ENCODE measurements at regions not wholly inside any gene's neighbourhood (a gene's known extent, or its start where the extent isn't known, plus 50 kb on each side); places are given as distances from the start of the nearest gene placed in this dataset.

DNA sequence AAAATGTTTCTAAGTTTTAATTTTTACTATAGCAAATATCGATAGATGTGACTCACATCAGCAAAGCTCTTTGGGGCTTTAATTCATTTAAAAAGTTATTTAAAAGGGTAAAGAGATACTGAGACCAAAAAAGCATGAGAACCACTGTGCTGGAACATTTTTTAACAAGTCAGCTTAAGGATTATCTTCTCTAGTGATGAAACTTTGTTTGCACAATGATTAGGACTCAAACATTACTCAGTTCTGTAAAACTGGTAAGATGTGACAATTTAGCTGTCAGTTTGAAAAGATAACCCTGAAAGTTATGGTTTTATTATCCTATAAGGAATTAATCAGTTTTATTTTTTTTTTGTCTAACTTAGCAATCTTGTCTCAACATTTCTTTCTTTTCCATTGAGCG, 301.4 kb downstream of the TSN start:
- TF ChIP-seq, protein P1, sequence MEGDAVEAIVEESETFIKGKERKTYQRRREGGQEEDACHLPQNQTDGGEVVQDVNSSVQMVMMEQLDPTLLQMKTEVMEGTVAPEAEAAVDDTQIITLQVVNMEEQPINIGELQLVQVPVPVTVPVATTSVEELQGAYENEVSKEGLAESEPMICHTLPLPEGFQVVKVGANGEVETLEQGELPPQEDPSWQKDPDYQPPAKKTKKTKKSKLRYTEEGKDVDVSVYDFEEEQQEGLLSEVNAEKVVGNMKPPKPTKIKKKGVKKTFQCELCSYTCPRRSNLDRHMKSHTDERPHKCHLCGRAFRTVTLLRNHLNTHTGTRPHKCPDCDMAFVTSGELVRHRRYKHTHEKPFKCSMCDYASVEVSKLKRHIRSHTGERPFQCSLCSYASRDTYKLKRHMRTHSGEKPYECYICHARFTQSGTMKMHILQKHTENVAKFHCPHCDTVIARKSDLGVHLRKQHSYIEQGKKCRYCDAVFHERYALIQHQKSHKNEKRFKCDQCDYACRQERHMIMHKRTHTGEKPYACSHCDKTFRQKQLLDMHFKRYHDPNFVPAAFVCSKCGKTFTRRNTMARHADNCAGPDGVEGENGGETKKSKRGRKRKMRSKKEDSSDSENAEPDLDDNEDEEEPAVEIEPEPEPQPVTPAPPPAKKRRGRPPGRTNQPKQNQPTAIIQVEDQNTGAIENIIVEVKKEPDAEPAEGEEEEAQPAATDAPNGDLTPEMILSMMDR (IDR thresholded peaks at IDR 0.05) = no peak
- no peak for TF ChIP-seq POLR2A (IDR thresholded peaks at IDR 0.05)
- TF ChIP-seq POLR2AphosphoS5 (IDR thresholded peaks at IDR 0.05) = no peak
